ENCODE measurements at regions not wholly inside any gene's neighbourhood (a gene's known extent, or its start where the extent isn't known, plus 50 kb on each side); places are given as distances from the start of the nearest gene placed in this dataset.
"Not testable (repeated sequence)": the region's sequence is repeated elsewhere in the genome, so short reads cannot be mapped to it uniquely, and the experiment has no call there.

- no peak for DNase-seq
Measured at GRCh38 chr13:84121456-84121855, 239.2 kb upstream of the SLITRK1 start.

GRCh38 chr13:84118839-84119409 is 236.7 kb upstream of the SLITRK1 start:
- no peak for DNase-seq

- DNase-seq, result no peak
Measured at GRCh38 chr13:84098273-84098672, 216.0 kb upstream of the SLITRK1 start.

DNA sequence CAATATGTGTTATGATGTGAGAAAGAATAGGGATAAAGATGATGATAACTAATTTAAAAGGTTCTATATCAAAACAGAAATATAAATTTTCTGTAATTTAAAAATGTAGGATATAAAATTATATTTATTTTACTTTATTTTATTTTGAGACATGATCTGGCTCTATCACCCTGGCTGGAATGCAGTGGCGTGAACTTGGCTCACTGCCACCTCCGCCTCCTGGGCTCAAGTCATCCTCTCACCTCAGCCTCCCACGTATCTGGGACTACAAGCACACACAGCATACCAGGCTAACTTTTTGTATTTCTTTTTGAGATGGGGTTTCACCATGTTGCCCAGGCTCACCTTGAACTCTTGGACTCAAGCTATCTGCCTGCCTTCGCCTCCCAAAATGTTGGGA is 214.9 kb upstream of the SLITRK1 start:
- DNase-seq, result no peak

DNA sequence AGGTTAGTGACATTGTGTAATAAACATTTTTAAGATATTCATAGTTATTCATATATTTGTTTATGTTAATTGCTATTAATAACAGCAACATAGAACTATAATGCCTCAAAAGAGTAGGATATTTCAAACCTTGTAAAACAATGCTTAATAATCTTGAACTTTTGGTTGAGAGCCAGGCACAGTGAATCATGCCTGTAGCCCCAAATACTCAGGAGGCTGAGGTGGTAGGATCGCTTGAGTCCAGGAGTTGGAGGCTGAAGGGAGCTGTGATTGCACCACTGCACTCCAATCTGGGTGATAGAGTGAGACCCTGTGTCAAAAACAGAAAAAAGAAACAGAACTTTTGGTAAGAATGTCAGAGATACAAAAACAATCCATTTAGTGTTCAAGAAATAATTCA is 213.9 kb upstream of the SLITRK1 start:
- no peak for DNase-seq

- no peak for DNase-seq
Measured at GRCh38 chr13:84088996-84089395, 206.7 kb upstream of the SLITRK1 start.

- DNase-seq, result no peak
Measured at GRCh38 chr13:84086847-84087162, 204.5 kb upstream of the SLITRK1 start.

- not testable (repeated sequence) for DNase-seq
Measured at GRCh38 chr13:84086098-84086846, 204.0 kb upstream of the SLITRK1 start.

DNA sequence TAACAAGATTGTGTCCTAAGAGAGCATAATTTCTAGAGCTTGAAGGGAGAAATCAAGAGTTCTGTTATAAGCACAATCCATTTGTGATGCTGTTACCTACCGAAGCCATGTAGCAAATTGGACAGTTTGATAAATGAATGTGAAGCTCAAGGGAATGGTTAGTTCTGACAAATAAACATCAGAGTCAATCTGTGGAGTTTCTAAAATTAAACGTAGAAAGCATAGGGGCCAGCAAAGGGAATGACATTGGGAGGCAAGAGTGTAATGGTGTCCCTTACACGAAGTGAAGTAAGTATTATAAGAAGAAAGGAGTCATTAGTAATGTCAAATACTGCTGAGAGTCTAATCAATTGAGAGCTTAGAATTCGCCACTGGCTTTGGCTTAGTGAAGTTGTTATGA is 200.2 kb upstream of the SLITRK1 start:
- no peak for DNase-seq

DNA sequence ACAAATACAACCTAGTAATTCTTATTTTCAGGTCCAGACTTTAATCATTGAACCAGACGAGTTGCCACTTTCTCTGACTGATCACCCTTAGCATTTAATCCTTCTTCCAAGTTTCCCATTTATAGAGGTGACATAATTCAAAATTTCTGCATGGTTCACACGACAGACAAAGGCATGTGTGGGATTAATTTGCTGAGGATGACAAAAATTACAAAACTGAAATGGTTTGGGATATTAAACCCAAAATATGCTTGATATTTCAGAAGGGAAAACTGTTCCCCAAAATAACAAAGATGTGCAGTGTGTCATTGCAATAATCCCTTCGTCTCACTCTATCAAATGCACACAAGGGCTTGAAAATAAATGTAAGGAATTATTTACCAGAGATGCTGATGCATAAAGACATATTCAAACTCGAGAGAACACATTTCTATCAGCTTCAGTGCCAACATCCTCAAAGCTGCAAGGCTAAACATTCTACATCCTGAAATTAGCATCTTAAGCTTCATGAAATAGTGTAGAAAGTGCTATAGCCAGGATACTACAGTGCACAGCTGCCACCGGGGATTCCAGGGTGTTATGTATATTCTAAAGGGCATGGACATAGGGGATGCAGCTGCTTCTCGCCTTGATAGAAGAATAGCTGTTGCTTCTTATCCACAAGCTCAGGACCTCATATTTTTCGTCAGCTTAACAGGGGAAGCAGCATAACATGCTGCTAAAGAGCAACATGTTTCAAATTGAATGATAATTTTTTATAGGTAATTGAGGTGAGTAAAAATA is 198.7 kb upstream of the SLITRK1 start:
- no peak for DNase-seq

DNA sequence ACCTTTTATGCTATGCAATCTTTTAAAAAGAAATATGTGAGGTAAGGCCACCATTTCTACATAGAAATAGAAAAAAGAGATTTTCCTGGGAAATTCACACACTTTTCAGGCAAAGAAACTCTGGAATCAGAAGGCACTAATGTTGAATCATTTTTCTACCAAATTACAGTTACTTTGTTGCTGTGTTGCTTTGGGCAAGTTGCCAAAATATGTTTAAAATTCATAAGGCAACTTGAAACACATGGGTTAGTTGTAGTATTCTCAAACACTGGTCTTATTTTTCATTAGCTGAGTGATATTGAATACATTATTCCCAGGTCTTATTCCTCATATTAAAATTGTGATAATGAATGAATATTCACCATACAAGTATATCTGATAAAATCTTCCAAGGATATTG is 195.0 kb upstream of the SLITRK1 start:
- no peak for DNase-seq

- DNase-seq, result no peak
Measured at GRCh38 chr13:84076280-84076679, 194.0 kb upstream of the SLITRK1 start.

DNA sequence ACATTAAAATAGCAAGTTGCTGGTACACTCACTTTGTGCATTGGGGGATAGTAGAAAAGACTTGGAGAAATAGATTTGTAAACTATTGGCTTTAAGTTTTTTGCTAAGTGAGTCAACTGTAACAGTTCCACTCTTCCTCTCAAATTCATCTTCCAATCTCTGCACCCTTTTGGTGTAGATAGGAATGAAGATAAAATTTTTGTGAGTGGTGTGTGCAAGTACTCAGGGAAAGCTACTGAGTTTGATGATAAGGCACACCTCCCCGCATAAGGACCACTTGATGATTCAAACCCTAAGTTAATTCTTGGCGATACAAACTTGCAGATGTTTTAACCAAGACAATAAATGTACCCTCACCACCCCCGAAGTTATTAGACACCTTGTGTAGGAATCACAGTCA is 168.3 kb upstream of the SLITRK1 start:
- no peak for DNase-seq

GRCh38 chr13:84049443-84050219 is 167.4 kb upstream of the SLITRK1 start:
- DNase-seq, result no peak

GRCh38 chr13:84044805-84045204 is 162.5 kb upstream of the SLITRK1 start:
- DNase-seq, result no peak

DNA sequence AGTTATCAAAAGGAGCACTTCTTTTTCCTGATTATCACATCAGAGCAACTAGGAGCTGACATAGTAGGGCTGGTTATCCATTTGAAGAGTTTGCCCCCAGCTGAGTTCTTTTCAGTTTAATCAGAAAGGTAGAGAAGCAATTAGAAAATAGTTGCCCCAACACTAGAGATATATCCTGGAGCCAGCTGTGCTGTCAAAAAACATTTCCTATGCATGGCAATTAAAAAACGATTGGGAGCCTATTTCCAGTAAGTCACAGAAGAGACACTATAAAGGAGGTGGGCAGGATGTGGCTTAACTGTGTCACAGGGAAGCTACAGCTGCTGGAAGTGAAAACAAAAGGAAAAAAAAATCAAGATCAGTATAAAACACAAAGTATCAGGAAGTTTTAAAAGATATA is 155.7 kb upstream of the SLITRK1 start:
- no peak for DNase-seq

GRCh38 chr13:84032116-84032515 is 149.8 kb upstream of the SLITRK1 start:
- DNase-seq, result no peak

GRCh38 chr13:84031120-84031519 is 148.8 kb upstream of the SLITRK1 start:
- no peak for DNase-seq

- no peak for DNase-seq
Measured at GRCh38 chr13:84029396-84029795, 147.1 kb upstream of the SLITRK1 start.

DNA sequence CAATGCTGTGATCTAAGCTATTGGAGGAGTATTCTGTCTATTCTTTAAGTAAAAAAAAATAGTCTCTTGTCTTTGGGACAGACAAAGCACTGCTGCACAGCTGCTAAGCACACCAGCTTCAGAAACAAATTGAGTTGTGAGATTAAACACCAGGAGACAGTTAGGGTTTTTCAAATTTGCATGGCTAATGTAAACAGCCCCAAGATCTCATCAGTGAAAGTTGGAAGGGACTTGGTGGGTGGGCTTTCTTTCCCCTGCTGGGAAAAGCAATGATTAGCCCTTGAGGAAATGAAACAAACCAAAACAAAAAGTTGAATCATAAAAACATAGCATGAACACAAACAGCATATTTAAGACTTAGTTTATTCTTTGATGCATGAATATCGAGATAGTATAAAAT is 143.6 kb upstream of the SLITRK1 start:
- no peak for DNase-seq

DNA sequence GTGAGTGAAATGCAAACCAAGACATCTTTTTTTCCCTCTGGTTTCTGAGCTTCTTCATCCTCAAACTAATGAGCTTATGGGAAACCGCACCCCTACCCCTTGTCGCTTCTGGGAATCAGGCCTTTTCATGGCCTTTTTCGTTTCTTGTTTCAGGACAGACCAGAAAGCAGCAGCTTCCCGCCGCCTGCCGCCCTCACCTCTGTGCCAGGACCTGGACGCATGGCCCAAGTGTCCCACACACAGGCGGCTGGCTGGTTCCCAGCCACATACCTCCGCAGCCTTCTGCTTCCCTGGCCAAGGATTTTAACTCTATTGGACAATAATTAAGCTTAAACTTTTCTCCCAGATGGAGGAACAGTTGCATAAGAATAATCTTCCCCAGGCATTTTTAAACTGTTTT is 114.1 kb upstream of the SLITRK1 start:
- DNase-seq, result no peak

GRCh38 chr13:83995930-83996329 is 113.7 kb upstream of the SLITRK1 start:
- DNase-seq, result no peak

DNA sequence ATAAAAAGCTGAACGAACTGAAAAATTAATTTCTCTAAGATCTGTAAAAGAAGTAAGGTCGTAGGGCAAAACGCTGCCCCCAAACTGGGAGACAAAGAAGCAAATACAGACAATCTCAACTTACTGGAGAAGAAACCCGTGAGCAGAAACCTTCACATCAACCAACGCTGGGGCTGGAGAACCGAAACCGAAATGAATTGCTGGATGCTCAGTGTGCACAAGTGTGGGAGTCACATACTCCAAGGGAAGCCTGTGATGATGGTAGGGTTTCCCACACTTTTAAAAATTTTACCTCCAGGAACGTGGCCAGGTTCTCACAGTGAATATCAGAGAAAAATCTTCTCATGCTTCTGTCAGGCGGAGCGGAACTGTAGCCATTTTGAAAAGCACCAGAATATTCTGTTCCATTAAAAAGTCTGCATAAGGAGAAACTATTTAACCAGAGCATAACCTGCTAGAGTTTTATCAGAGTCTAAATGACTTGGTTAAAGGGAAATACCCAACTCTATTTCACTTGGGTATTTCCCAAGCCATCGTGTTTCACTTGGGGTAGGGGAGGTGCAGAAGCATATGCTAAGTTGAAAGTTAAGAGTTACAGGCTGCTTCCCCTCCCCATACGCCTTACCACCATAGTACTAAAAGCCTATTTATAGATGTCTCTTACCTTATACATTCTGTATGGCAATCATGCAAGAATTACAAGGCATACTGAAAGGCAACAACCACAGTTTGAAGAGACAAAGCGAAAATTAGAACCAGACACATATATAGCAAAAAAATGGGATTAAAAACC is 110.5 kb upstream of the SLITRK1 start:
- no peak for DNase-seq
